ENCODE measurements at regions not wholly inside any gene's neighbourhood (a gene's known extent, or its start where the extent isn't known, plus 50 kb on each side); places are given as distances from the start of the nearest gene placed in this dataset.

GRCh38 chr3:101954361-101954760 lies 105.0 kb downstream of the NFKBIZ start:
- DNase-seq (no peak), ATAC-seq (ENCODE audit: insufficient read depth, low FRiP score) (no peak)
- Histone ChIP-seq H3K9ac (ENCODE audit: insufficient read depth in 1 of 2, low read length in 2 of 2) (no peak overlapping the region), H3K27me3 (ENCODE audit: control insufficient read depth in 3 of 3, insufficient read depth in 3 of 3, low read length in 2 of 3) (no peaks in the 10 kb centered on the region), H3K4me3 (no peak overlapping the region), H3K4me1 (ENCODE audit: control insufficient read depth in 5 of 5, insufficient read depth in 5 of 5, low read length in 5 of 5) (peaks cover 0 to 7% (median 0%) of the 10 kb centered on the region in 5 donors), H3K9me3 (ENCODE audit: control insufficient read depth in 4 of 4, insufficient read depth in 3 of 4, low read length in 3 of 4) (no peaks in the 10 kb centered on the region), H3K27ac (ENCODE audit: low read depth in 1 of 2, low read length in 1 of 2) (no peak overlapping the region), H3K36me3 (ENCODE audit: control insufficient read depth in 4 of 4, insufficient read depth in 4 of 4, low read length in 4 of 4) (no peaks in the 10 kb centered on the region)
- WGBS, 2 donors: 81 to 89% methylated on average over 6 of the region's 6 CpGs
- no peak for TF ChIP-seq CTCF (IDR thresholded peaks at IDR 0.05; ENCODE audit: control extremely low read depth, extremely low read depth)

- no peak overlapping the region for H3K27ac ChIP-seq (ENCODE audit: low read depth in 1 of 2, low read length in 1 of 2)
- no peaks in the 10 kb centered on the region for H3K9me3 ChIP-seq (ENCODE audit: control insufficient read depth in 4 of 4, insufficient read depth in 3 of 4, low read length in 3 of 4)
- H3K4me3 ChIP-seq: no peak overlapping the region
- ATAC-seq (ENCODE audit: insufficient read depth, low FRiP score) (no peak), DNase-seq (peak in 2 of 3 donors; percentile 51 to 54)
- no peak overlapping the region for H3K9ac ChIP-seq (ENCODE audit: insufficient read depth in 1 of 2, low read length in 2 of 2)
- no peaks in the 10 kb centered on the region for H3K36me3 ChIP-seq (ENCODE audit: control insufficient read depth in 4 of 4, insufficient read depth in 4 of 4, low read length in 4 of 4)
- H3K4me1 ChIP-seq (ENCODE audit: control insufficient read depth in 5 of 5, insufficient read depth in 5 of 5, low read length in 5 of 5): peaks cover 0 to 7% (median 0%) of the 10 kb centered on the region in 5 donors
- TF ChIP-seq CTCF (IDR thresholded peaks at IDR 0.05; ENCODE audit: control extremely low read depth, extremely low read depth): no peak
- H3K27me3 ChIP-seq (ENCODE audit: control insufficient read depth in 3 of 3, insufficient read depth in 3 of 3, low read length in 2 of 3): no peaks in the 10 kb centered on the region
- WGBS, 2 donors: 33 to 34% methylated on average over 3 of the region's 3 CpGs
Measured at GRCh38 chr3:101954936-101955335, 105.6 kb downstream of the NFKBIZ start.

- Histone ChIP-seq H3K4me1 (ENCODE audit: control insufficient read depth in 5 of 5, insufficient read depth in 5 of 5, low read length in 5 of 5) (no peaks in the 10 kb centered on the region), H3K9me3 (ENCODE audit: control insufficient read depth in 4 of 4, insufficient read depth in 3 of 4, low read length in 3 of 4) (no peaks in the 10 kb centered on the region), H3K4me3 (no peak overlapping the region), H3K9ac (ENCODE audit: insufficient read depth in 1 of 2, low read length in 2 of 2) (no peak overlapping the region), H3K27ac (ENCODE audit: low read depth in 1 of 2, low read length in 1 of 2) (no peak overlapping the region), H3K36me3 (ENCODE audit: control insufficient read depth in 4 of 4, insufficient read depth in 4 of 4, low read length in 4 of 4) (no peaks in the 10 kb centered on the region), H3K27me3 (ENCODE audit: control insufficient read depth in 3 of 3, insufficient read depth in 3 of 3, low read length in 2 of 3) (no peaks in the 10 kb centered on the region)
- TF ChIP-seq CTCF (IDR thresholded peaks at IDR 0.05; ENCODE audit: control extremely low read depth, extremely low read depth): no peak
- ATAC-seq (ENCODE audit: insufficient read depth, low FRiP score) (no peak), DNase-seq (no peak)
- 58 to 84% methylated on average over 1 of the region's 1 CpG for WGBS, 2 donors
Measured at GRCh38 chr3:101962055-101962454, 112.7 kb downstream of the NFKBIZ start.

GRCh38 chr3:101963902-101964362 lies 114.6 kb downstream of the NFKBIZ start:
- WGBS, 2 donors: 82 to 87% methylated on average over 3 of the region's 3 CpGs
- Histone ChIP-seq H3K27ac (ENCODE audit: low read depth in 1 of 2, low read length in 1 of 2) (no peak overlapping the region), H3K4me3 (no peak overlapping the region), H3K9me3 (ENCODE audit: control insufficient read depth in 4 of 4, insufficient read depth in 3 of 4, low read length in 3 of 4) (no peaks in the 10 kb centered on the region), H3K4me1 (ENCODE audit: control insufficient read depth in 5 of 5, insufficient read depth in 5 of 5, low read length in 5 of 5) (no peaks in the 10 kb centered on the region), H3K27me3 (ENCODE audit: control insufficient read depth in 3 of 3, insufficient read depth in 3 of 3, low read length in 2 of 3) (no peaks in the 10 kb centered on the region), H3K36me3 (ENCODE audit: control insufficient read depth in 4 of 4, insufficient read depth in 4 of 4, low read length in 4 of 4) (no peaks in the 10 kb centered on the region), H3K9ac (ENCODE audit: insufficient read depth in 1 of 2, low read length in 2 of 2) (no peak overlapping the region)
- no peak for TF ChIP-seq CTCF (IDR thresholded peaks at IDR 0.05; ENCODE audit: control extremely low read depth, extremely low read depth)
- DNase-seq (no peak), ATAC-seq (ENCODE audit: insufficient read depth, low FRiP score) (no peak)

All from lung (tissue), 11 donors.